H1 (cell line): ENCODE measurements at regions not wholly inside any gene's neighbourhood (a gene's known extent, or its start where the extent isn't known, plus 50 kb on each side); places are given as distances from the start of the nearest gene placed in this dataset.

Experiments
- CTCF ChIA-PET: fragments of 300-600 bp; sonication (Branson Sonifier 250); formaldehyde crosslinking; loops from one replicate; lab custom pipeline; 2021; ENCODE audit not compliant: partially characterized antibody; lab: Charles Lee
- POLR2A ChIA-PET: fragments of 300-600 bp; sonication (Branson Sonifier 250); formaldehyde crosslinking; loops from one replicate; lab custom pipeline; 2021; ENCODE audit warnings: inconsistent platforms; ENCODE audit not compliant: partially characterized antibody; lab: Charles Lee
- DNase-seq, 2 experiments: peaks; one replicate each; pipeline versions ENCODE4 v3.0.0 to v3.0.0-alpha.2; 2010 to 2022; ENCODE audit warnings: low spot score in 2 of 2, low read depth in 1 of 2, mixed read lengths in 1 of 2
- FAIRE-seq: peaks from 2 replicates; lab custom pipeline; 2011; peaks lifted over from hg19 to GRCh38; lab: Jason Lieb, UNC
- H2AFZ ChIP-seq: 2 replicates; pipeline ENCODE4 v1.8.1; 2012; ENCODE audit warnings: low read length, inconsistent platforms
- H2AK5ac ChIP-seq: 2 replicates; pipeline ENCODE4 v1.6.1; 2013; ENCODE audit warnings: low read depth, low read length
- H2BK120ac ChIP-seq: replicated peaks from 2 replicates; pipeline ENCODE3; 2013; ENCODE audit warnings: low read depth, low read length, inconsistent platforms
- H2BK12ac ChIP-seq: 2 replicates; pipeline ENCODE4 v1.6.1; 2013; ENCODE audit warnings: low read depth, low read length
- H2BK15ac ChIP-seq: 2 replicates; pipeline ENCODE4 v1.6.1; 2013; ENCODE audit warnings: low read length
- H2BK20ac ChIP-seq: 2 replicates; pipeline ENCODE4 v1.6.1; 2013; ENCODE audit warnings: low read length
- H2BK5ac ChIP-seq: 2 replicates; pipeline ENCODE4 v1.6.1; 2013; ENCODE audit warnings: low read depth, low read length
- H3K14ac ChIP-seq: 2 replicates; pipeline ENCODE4 v1.6.1; 2013; ENCODE audit warnings: inconsistent platforms; ENCODE audit not compliant: insufficient read length
- H3K18ac ChIP-seq: 2 replicates; pipeline ENCODE4 v1.6.1; 2013; ENCODE audit warnings: low read length; ENCODE audit errors: extremely low read depth
- H3K23ac ChIP-seq: 2 replicates; pipeline ENCODE4 v1.6.1; 2013; ENCODE audit warnings: inconsistent platforms; ENCODE audit not compliant: insufficient read length
- H3K23me2 ChIP-seq: 2 replicates; pipeline ENCODE4 v1.6.1; 2013; ENCODE audit warnings: low read depth, low read length
- H3K27ac ChIP-seq: 2 replicates; pipeline ENCODE4 v1.6.1; 2011; ENCODE audit warnings: low read depth, low read length, inconsistent platforms
- H3K27me3 ChIP-seq, 4 experiments: replicated peaks in 1 of 4; 1 replicate in 1 of 4; 2 replicates in 3 of 4; pipeline versions ENCODE4 v1.6.1 to v1.8.1; 2011 to 2013; ENCODE audit warnings: low read length in 3 of 4, mild to moderate bottlenecking in 3 of 4, inconsistent platforms in 2 of 4, mixed read lengths in 2 of 4, moderate library complexity in 1 of 4; ENCODE audit not compliant: control insufficient read depth in 3 of 4, insufficient read depth in 3 of 4; ENCODE audit errors: extremely low read depth in 1 of 4
- H3K36me3 ChIP-seq, 4 experiments: 2 replicates each; pipeline versions ENCODE4 v1.6.1 to v1.8.1; 2011 to 2013; ENCODE audit warnings: mild to moderate bottlenecking in 4 of 4, low read length in 3 of 4, moderate library complexity in 2 of 4, control low read depth in 1 of 4, inconsistent platforms in 1 of 4; ENCODE audit not compliant: insufficient read depth in 4 of 4, control insufficient read depth in 2 of 4
- H3K4ac ChIP-seq: replicated peaks from 2 replicates; pipeline ENCODE3; 2013; ENCODE audit warnings: low read length, low read depth, mixed read lengths, inconsistent platforms; ENCODE audit not compliant: insufficient read length
- H3K4me1 ChIP-seq, 4 experiments: replicated peaks in 1 of 4; 1 replicate in 1 of 4; 2 replicates in 3 of 4; pipeline versions ENCODE4 v1.6.1 to v1.8.1; 2011 to 2013; ENCODE audit warnings: low read length in 3 of 4, inconsistent platforms in 2 of 4, mixed read lengths in 1 of 4; ENCODE audit not compliant: insufficient read depth in 4 of 4, control insufficient read depth in 3 of 4
- H3K4me2 ChIP-seq, 2 experiments: 2 replicates each; pipeline versions ENCODE4 v1.6.1 to v1.8.1; 2011 to 2013; ENCODE audit warnings: low read depth in 2 of 2, low read length in 2 of 2, control low read depth in 1 of 2, inconsistent platforms in 1 of 2, mild to moderate bottlenecking in 1 of 2; ENCODE audit not compliant: insufficient read depth in 1 of 2
- H3K4me3 ChIP-seq, 4 experiments: fragments of 200-600, 300-600 bp in 1 of 4; sonication (generic), shearing (Covaris generic), sonication (Bioruptor Twin) in 1 of 4; 2 replicates each; pipeline versions ENCODE4 v1.5.1 to v1.8.1; 2011 to 2016; ENCODE audit warnings: low read length in 4 of 4, low read depth in 3 of 4, control low read depth in 2 of 4, inconsistent platforms in 2 of 4, mild to moderate bottlenecking in 2 of 4, mixed read lengths in 1 of 4, moderate library complexity in 1 of 4; ENCODE audit not compliant: insufficient read depth in 2 of 4; ENCODE audit errors: extremely low read depth in 1 of 4
- H3K56ac ChIP-seq: replicated peaks from 2 replicates; pipeline ENCODE3; 2013; ENCODE audit warnings: low read depth, mild to moderate bottlenecking, mixed read lengths, low read length, inconsistent platforms; ENCODE audit not compliant: insufficient read length
- H3K79me1 ChIP-seq: 2 replicates; pipeline ENCODE4 v1.6.1; 2013; ENCODE audit warnings: low read depth, low read length, control low read depth
- H3K79me2 ChIP-seq, 2 experiments: 2 replicates each; pipeline versions ENCODE4 v1.6.1 to v1.8.1; 2012 to 2013; ENCODE audit warnings: low read length in 2 of 2, mild to moderate bottlenecking in 2 of 2, inconsistent platforms in 1 of 2; ENCODE audit not compliant: insufficient read depth in 2 of 2, control insufficient read depth in 1 of 2
- H3K9ac ChIP-seq, 4 experiments: replicated peaks in 1 of 4; 1 replicate in 1 of 4; 2 replicates in 3 of 4; pipeline versions ENCODE4 v1.6.1 to v1.8.1; 2011 to 2013; ENCODE audit warnings: low read depth in 3 of 4, low read length in 3 of 4, control low read depth in 2 of 4, mild to moderate bottlenecking in 2 of 4, moderate library complexity in 2 of 4, inconsistent platforms in 1 of 4; ENCODE audit errors: extremely low read depth in 1 of 4
- H3K9me3 ChIP-seq, 2 experiments: 2 replicates each; pipeline versions ENCODE4 v1.6.1 to v1.8.1; 2012 to 2013; ENCODE audit warnings: mild to moderate bottlenecking in 2 of 2, moderate library complexity in 2 of 2, control low read depth in 1 of 2, inconsistent platforms in 1 of 2, low read depth in 1 of 2, low read length in 1 of 2, mixed read lengths in 1 of 2; ENCODE audit not compliant: insufficient read depth in 2 of 2
- H4K20me1 ChIP-seq, 2 experiments: replicated peaks in 1 of 2; 2 replicates each; pipeline versions ENCODE3 to v1.8.1; 2011 to 2013; ENCODE audit warnings: inconsistent platforms in 2 of 2, low read length in 2 of 2, mild to moderate bottlenecking in 1 of 2; ENCODE audit not compliant: insufficient read depth in 2 of 2, control insufficient read depth in 1 of 2
- H4K5ac ChIP-seq: 2 replicates; pipeline ENCODE4 v1.6.1; 2013; ENCODE audit warnings: low read length, low read depth, mixed read lengths, inconsistent platforms; ENCODE audit not compliant: insufficient read length
- H4K8ac ChIP-seq: 2 replicates; pipeline ENCODE4 v1.8.0; 2013; ENCODE audit warnings: mild to moderate bottlenecking, moderate library complexity, low read length, inconsistent platforms; ENCODE audit not compliant: insufficient read depth; ENCODE audit errors: extremely low read depth
- H4K91ac ChIP-seq: replicated peaks from 2 replicates; pipeline ENCODE3; 2013; ENCODE audit warnings: low read length, mixed read lengths, inconsistent platforms; ENCODE audit not compliant: insufficient read length
- ATF2 ChIP-seq: IDR thresholded peaks from 2 replicates; pipeline ENCODE4 v1.6.1; 2012; ENCODE audit warnings: low read length, inconsistent platforms
- BCL11A ChIP-seq, 2 experiments: IDR thresholded peaks; one replicate each; pipeline ENCODE4 v1.6.1; 2011; ENCODE audit warnings: low read depth in 2 of 2, low read length in 2 of 2, mild to moderate bottlenecking in 2 of 2
- BRCA1 ChIP-seq: IDR thresholded peaks from 2 replicates; pipeline ENCODE4 v1.6.1; 2012; ENCODE audit warnings: low read depth, low read length, improper control_type of control experiment
- CBX5 ChIP-seq: fragments of 300-800, 300-1000 bp; sonication (generic); IDR thresholded peaks from 2 replicates; pipeline ENCODE4 v1.7.1; 2016; ENCODE audit warnings: antibody characterized with exemption, low read length, low read depth
- CHD1 ChIP-seq: IDR thresholded peaks from 2 replicates; pipeline ENCODE4 v1.6.1; 2012; ENCODE audit warnings: low read depth, low read length, improper control_type of control experiment
- CREB1 ChIP-seq: IDR thresholded peaks from 2 replicates; pipeline ENCODE4 v1.6.1; 2012; ENCODE audit warnings: inconsistent platforms
- CTCF ChIP-seq, 3 experiments: IDR thresholded peaks; 1 replicate in 2 of 3; 2 replicates in 1 of 3; pipeline versions ENCODE4 v1.5.1 to v1.6.1; 2011; ENCODE audit warnings: low read length in 3 of 3, mild to moderate bottlenecking in 3 of 3, inconsistent platforms in 2 of 3, low read depth in 1 of 3, moderate library complexity in 1 of 3; ENCODE audit not compliant: insufficient read depth in 1 of 3; ENCODE audit errors: control extremely low read depth in 1 of 3
- EZH2 ChIP-seq: fragments of 200-600 bp; sonication (generic); IDR thresholded peaks from 2 replicates; pipeline ENCODE4 v1.7.1; 2012; ENCODE audit warnings: low read depth, mild to moderate bottlenecking, moderate library complexity, low read length, inconsistent platforms; ENCODE audit not compliant: severe bottlenecking
- GTF2F1 ChIP-seq: IDR thresholded peaks from 2 replicates; pipeline ENCODE4 v1.6.1; 2012; ENCODE audit warnings: low read depth, low read length, improper control_type of control experiment, borderline replicate concordance
- NANOG ChIP-seq: IDR thresholded peaks from 2 replicates; pipeline ENCODE4 v1.6.1; 2011; ENCODE audit warnings: low read length, low read depth, mild to moderate bottlenecking, inconsistent platforms; ENCODE audit not compliant: insufficient read depth, poor library complexity, severe bottlenecking
- POLR2AphosphoS5 ChIP-seq: IDR thresholded peaks from 2 replicates; pipeline ENCODE4 v1.6.1; 2011; ENCODE audit warnings: low read depth, low read length
- TCF12 ChIP-seq: IDR thresholded peaks from 2 replicates; pipeline ENCODE4 v1.6.1; 2011; ENCODE audit warnings: low read depth, mild to moderate bottlenecking, low read length

- Histone ChIP-seq H3K18ac (no peak overlapping the region), H4K5ac (no peak overlapping the region), H3K56ac (no peak overlapping the region), H3K27ac (no peak overlapping the region), H2BK12ac (no peak overlapping the region), H3K9me3 (peaks cover 0 to 4% of the 10 kb centered on the region in 2 experiments; a peak in 2 of 4 replicates), H2BK120ac (no peak overlapping the region), H4K8ac (no peak overlapping the region), H4K20me1 (no peaks in the 10 kb centered on the region), H3K23ac (no peak overlapping the region), H2BK20ac (no peak overlapping the region), H2BK15ac (no peak overlapping the region), H3K4me1 (no peaks in the 10 kb centered on the region), H4K91ac (no peak overlapping the region), H3K4ac (no peak overlapping the region), H3K36me3 (no peaks in the 10 kb centered on the region), H3K14ac (no peak overlapping the region), H3K4me3 (no peak overlapping the region), H2AK5ac (no peak overlapping the region), H3K79me1 (no peaks in the 10 kb centered on the region), H3K23me2 (no peaks in the 10 kb centered on the region), H3K79me2 (no peaks in the 10 kb centered on the region), H2BK5ac (no peak overlapping the region), H3K4me2 (no peak overlapping the region), H3K27me3 (0 out of 7 replicates have a peak, but pooled peaks cover 0 to 2% (median 0%) of the 10 kb centered on the region in 4 experiments), H3K9ac (no peak overlapping the region), H2AFZ (no peak overlapping the region)
- ChIA-PET CTCF (no interaction called here), POLR2A (no interaction called here)
- FAIRE-seq (no peak), DNase-seq (no peak)
- TF ChIP-seq BCL11A (IDR thresholded peaks at IDR 0.05; ENCODE audit: low read depth in 2 of 2, low read length in 2 of 2), result no peak
- TF ChIP-seq CTCF (IDR thresholded peaks at IDR 0.05; ENCODE audit: control extremely low read depth in 1 of 3, insufficient read depth in 1 of 3, low read depth in 1 of 3, low read length in 3 of 3), result no peak
- TF ChIP-seq TCF12, result no peak
- TF ChIP-seq CHD1, result no peak
- TF ChIP-seq EZH2, result no peak
- TF ChIP-seq BRCA1, result no peak
- TF ChIP-seq CBX5, result no peak
- TF ChIP-seq POLR2AphosphoS5, result no peak
- no peak for TF ChIP-seq CREB1
- no peak for TF ChIP-seq ATF2
- TF ChIP-seq GTF2F1, result no peak
- TF ChIP-seq NANOG, result no peak
These were observed 130.8 kb upstream of the SLC22A23 start for GRCh38 chr6:3587660-3588059.
